GM19455 (cell line): ENCODE measurements at regions not wholly inside any gene's neighbourhood (a gene's known extent, or its start where the extent isn't known, plus 50 kb on each side); places are given as distances from the start of the nearest gene placed in this dataset.
"Not testable (repeated sequence)": the region's sequence is repeated elsewhere in the genome, so short reads cannot be mapped to it uniquely, and the experiment has no call there.

ENCODE experiments used
- ATAC-seq: cut with Tn5 transposase; IDR thresholded peaks from one replicate; pipeline ENCODE4 v1.9.1; 2021; ENCODE audit not compliant: unreplicated experiment

DNA sequence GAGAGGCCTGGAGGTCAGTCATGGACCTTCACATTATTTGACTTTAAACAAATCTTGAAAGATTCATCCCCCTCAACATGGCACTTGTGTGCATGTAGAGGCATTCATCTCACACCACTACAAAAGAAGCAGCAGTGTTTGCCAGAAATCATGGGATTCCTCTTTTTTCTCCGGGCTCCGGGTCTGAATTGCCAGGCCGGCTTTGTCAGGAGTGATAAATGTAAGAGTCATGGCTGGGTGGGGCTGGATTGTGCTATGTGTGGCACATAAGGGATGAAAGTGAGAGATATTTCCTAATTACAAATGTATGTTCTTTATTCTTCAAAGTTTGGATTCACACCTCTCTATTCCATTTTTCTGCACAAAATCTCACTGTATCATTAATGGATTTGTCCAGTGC is 228.7 kb upstream of the FRG1 start:
- ATAC-seq: not testable (repeated sequence)

DNA sequence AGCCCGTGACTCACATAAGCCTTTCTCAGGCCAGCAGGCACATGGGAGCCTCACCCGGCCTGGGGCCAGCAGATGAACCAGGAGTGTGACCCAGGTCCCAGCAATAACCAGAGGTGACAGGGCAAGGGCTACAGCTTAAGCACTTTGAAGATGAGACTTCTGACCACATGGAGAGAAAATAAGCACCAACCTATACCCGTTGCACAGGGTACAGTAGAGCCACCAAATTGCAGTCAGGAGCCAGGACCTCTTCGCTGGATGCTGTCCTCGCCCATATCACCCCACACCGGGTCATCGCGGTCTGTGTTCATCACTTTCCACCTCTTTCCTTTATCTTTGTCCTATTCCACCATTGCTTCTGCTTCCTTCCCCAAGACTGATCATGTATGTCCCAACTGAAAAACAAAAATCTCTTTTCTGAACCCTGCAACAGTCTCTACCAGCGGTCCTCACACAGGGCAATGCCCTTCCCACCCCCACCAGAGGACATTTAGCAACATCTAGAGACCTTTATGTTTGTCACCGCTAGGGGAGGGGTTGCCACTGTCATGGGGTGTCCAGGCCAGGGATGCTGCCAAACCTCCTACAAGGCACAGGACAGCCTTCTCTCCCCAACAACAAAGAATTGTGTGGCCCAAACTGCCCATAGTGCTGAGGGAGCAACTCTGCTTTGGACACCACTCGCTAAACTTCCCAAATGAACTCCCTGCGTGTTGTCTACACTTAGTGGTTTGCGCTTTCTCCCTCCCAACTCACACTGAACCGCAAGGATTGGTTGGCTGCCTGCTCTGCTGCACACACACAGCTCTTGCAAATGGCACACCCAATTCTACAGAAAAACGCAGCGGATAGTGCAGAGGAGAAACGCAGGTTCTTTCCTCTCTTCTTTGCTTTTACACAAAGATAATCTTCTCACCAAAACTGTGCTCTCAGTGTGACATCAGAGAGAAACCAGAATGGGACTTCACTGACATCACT is 219.4 kb upstream of the FRG1 start:
- not testable (repeated sequence) for ATAC-seq

DNA sequence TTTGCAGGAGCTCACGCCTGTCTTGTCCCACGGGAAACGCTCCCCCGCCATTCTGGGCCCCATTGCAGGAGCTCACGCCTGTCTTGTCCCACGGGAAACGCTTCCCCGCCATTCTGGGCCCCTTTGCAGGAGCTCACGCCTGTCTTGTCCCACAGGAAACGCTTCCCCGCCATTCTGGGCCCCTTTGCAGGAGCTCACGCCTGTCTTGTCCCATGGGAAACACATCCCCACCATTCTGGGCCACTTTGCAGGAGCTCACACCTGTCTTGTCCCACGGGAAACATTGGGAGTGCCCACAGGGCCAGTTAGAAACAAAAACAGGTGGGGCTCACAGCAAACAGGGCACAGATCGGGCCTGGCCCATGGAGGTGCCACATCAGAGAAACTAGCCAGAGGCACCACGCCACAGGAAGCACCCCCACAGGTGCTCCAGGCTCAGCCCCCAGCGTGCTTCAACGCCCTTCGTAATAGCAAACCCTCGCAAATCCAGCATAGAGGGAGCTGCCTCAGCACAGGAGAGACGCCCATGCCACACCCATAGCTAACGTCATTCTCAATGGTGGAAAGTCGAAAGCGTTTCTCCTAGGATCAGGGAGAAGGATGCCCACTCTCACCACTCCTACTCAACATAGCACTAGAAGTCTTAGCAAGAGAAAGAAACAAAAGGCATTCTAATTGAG is 218.2 kb upstream of the FRG1 start:
- not testable (repeated sequence) for ATAC-seq

- ATAC-seq: not testable (repeated sequence)
These were observed 212.6 kb upstream of the FRG1 start for GRCh38 chr4:189727982-189728638.

DNA sequence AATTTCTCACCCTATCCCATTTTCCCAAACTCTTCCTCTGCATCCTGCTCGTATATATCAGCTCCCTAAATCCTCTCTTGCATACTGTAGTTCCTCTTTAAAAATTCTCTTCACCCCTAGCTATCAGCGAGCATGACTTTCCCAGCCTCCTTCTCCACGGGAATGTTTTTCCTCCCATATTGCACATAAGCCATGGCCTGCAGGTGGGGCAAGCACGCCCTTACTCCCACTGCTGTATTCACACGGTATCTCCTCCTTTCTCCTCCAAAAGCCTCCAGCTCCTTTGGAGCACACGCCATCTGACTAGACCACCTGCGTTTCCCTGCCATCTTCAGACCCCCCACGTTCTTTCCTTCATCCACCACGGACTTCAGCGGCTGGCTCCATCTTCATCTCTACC is 208.7 kb upstream of the FRG1 start:
- ATAC-seq: not testable (repeated sequence)

- not testable (repeated sequence) for ATAC-seq
These were observed 207.2 kb upstream of the FRG1 start for GRCh38 chr4:189733507-189733906.

DNA sequence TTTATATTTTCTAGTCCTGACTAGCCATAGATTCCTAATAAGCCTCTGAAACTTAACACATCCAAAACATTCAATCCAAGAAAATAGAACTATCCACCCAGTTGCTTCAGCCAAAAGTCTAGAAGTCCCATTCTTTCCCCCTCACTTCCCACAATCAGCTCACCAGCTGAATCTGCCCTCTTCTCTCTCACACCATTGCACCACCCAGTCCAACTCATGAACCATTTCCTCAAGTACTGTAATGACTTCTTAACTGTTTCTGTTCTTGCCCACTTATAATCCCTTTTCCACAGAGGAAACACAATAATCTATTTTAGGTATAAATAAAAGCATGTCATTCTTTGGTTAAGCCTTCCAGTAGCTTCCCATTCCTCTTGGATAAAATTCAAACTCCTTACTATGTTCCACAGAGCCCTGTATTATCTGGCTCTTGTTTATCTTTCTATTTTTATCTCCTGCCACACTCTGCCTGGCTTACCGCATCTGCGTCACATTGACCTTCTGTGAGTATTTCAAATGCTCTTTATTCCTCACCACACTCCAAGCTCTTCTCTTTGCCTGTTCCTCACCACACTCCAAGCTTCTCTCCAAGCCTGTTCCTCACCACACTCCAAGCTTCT is 205.9 kb upstream of the FRG1 start:
- not testable (repeated sequence) for ATAC-seq

- not testable (repeated sequence) for ATAC-seq
These were observed 204.0 kb upstream of the FRG1 start for GRCh38 chr4:189736656-189737055.

GRCh38 chr4:189740118-189740517 is 200.6 kb upstream of the FRG1 start:
- ATAC-seq: not testable (repeated sequence)

DNA sequence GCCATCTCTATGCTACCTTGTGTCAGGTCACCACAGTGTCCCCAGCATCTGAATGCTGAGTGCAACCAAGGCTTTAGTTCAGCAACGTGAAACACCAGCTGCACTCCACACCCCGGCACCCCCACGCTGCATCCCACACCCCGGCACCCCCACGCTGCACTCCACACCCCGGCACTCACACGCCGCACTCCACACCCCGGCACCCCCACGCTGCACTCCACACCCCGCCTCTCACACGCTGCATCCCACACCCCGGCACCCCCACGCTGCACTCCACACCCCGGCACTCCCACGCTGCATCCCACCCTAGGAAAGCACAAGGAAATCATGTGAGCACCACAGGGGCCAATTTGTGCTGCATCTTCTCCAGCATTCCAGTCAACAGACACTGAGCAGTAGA is 199.8 kb upstream of the FRG1 start:
- ATAC-seq: no peak

DNA sequence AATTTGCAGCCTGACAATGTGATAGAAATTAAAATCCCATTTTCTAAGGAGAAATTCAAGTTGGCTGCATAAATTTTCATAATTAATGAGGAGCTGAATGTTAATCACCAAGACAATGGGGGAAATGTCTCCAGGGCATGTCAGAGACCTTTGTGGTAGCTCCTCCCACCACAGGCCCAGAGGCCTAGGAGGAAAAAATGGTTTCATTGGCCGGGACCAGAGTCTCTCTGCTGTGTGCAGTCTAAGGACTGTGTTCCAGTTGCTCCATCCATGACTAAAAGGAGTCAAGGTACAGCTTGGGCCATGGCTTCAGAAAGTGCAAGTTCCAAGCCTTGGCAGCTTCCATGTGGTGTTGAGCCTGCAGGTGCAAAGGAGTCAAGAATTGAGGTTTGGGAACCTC is 187.6 kb upstream of the FRG1 start:
- not testable (repeated sequence) for ATAC-seq

GRCh38 chr4:189763583-189763982 is 177.1 kb upstream of the FRG1 start:
- ATAC-seq: no peak

GRCh38 chr4:189765301-189765700 is 175.4 kb upstream of the FRG1 start:
- ATAC-seq: no peak

DNA sequence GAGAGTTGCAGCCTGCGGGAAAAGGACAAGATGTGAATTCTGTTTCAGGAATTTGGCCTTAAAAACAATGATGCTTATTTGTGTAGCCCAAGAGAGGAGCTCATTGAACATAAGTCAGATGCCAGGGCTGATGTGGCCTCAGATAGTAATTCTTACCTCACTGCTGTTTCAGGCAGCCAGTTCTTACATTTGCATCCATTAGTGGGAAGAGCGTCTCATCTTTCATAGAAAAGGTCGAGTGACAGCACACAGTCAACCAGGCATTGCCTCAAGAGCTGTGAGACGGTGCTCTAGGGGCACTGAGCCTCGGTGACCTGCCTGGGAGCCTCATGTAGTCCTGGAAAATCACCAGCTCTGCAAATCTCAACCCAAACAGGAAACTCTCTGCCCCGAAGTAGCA is 174.9 kb upstream of the FRG1 start:
- ATAC-seq: no peak

GRCh38 chr4:189767941-189768340 is 172.7 kb upstream of the FRG1 start:
- ATAC-seq: no peak

- no peak for ATAC-seq
These were observed 171.5 kb upstream of the FRG1 start for GRCh38 chr4:189769131-189769530.

DNA sequence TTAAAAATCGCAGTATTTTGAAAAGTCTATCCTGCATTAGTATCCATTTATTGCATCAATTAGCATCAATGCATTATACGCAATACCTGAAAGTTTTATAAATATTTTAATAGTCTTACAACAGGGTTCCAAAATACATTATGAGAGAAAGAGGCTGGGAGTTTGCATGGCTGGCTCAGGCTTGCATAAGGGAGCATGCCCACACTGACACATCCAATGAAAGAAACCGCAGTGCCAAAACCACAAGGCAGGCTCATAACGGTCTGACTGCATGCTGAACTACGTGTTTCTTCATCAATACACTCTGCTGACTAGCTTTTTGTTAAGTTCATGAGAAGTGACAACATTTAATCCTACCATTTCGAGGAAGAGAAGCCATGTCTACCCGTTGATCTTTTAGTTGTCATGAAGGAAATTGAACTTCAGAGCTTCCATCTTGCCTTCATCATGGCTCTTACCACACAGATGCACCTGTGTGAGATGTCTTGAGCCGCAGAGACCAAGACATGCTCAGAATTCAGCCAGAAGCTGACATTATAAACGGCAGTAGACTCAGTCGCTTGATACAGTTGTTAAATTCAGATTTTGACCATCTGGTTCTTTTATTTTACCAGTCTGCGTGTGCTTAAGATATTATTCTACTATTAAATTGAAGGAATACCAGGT is 168.8 kb upstream of the FRG1 start:
- ATAC-seq: no peak

DNA sequence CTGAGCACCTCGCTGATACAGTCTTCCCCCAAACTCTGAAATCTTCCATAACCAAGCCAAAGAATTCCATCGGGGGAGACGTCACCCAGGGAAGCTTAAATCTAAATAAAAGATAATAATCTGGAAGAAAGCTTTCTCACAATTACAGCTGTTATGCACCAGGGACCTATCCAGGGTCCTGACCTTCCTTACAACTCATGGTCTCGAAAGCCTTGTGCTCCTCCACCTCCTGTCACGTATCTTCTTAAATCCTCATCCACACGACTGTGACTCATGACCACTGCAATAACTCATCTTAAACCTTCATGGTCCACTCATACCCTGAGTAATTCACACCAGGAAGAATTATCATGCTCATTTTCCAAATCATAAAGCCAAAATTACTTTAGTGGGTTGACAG is 166.8 kb upstream of the FRG1 start:
- no peak for ATAC-seq

- ATAC-seq: no peak
These were observed 161.2 kb upstream of the FRG1 start for GRCh38 chr4:189779281-189779980.

DNA sequence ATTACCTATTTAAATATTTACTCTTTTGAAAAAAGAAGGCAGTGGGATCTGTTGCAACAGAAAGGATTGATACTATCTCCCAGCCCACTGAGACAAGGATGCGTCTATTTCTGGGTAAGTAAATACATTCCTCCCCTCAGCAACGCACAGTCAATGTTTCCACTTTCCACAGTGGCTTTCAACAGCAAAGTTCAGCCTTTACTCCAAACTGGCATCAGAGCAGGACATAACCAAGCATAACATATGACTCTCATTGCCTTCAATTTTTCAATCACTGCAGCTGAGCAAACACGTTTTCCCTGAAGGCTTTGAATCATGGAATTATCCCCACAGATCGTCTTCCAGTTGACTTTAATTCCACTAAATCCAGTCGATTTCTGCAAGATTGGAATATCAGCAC is 160.3 kb upstream of the FRG1 start:
- no peak for ATAC-seq
